ENCODE measurements at regions not wholly inside any gene's neighbourhood (a gene's known extent, or its start where the extent isn't known, plus 50 kb on each side); places are given as distances from the start of the nearest gene placed in this dataset.

DNA sequence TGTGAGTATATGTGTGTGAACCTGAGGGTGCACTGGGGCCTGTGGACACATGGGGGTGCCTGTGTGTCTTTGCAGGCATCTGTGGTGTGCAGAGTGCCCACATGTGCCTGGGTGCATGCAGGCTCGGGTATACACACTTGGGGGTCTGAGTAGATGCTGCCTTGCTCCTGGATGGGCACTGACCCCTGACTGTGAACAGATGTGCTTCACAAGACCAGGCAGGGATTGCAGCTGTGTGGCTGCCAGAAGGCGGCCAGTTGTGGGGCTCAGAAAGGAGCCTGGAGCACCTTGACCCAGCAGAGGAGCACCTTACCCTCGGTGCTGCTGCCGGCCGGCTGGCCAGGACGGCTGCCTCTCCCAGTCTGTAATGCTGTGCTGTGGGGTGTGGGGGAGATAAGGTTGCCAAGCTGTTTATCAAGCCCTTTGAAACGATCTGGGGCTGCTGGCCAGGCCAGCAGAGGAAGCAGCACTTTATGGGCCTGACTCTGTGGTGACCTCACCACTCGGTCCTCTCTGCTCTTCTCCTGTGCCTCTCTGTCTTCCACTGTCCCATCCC lies 55.5 kb upstream of the MRPS22 start:
- Mint-ChIP-seq H3K27me3 (ENCODE audit: low read depth) (no peaks in the 10 kb centered on the region), H3K9me3 (no peaks in the 10 kb centered on the region), H3K4me3 (no peak overlapping the region), H3K36me3 (ENCODE audit: low read depth) (no peaks in the 10 kb centered on the region), H3K4me1 (peaks cover 9% of the 10 kb centered on the region), H3K27ac (ENCODE audit: unreplicated experiment) (no peak overlapping the region)
- no peak for TF ChIP-seq CTCF (conservative IDR thresholded peaks at IDR 0.05)
- DNase-seq (ENCODE audit: low read depth, low spot score) = no peak

- no peaks in the 10 kb centered on the region for H3K36me3 Mint-ChIP-seq (ENCODE audit: low read depth)
- no peaks in the 10 kb centered on the region for H3K9me3 Mint-ChIP-seq
- H3K4me3 Mint-ChIP-seq = no peak overlapping the region
- no peaks in the 10 kb centered on the region for H3K27me3 Mint-ChIP-seq (ENCODE audit: low read depth)
- DNase-seq (ENCODE audit: low read depth, low spot score) = no peak
- no peak overlapping the region for H3K27ac Mint-ChIP-seq (ENCODE audit: unreplicated experiment)
- no peak for TF ChIP-seq CTCF (conservative IDR thresholded peaks at IDR 0.05)
- H3K4me1 Mint-ChIP-seq = peaks cover 9% of the 10 kb centered on the region
Observed at GRCh38 chr3:139289860-139290524, 53.8 kb upstream of the MRPS22 start.

GRCh38 chr3:139291276-139292051 lies 52.4 kb upstream of the MRPS22 start:
- Mint-ChIP-seq H3K4me3 (no peak overlapping the region), H3K27me3 (ENCODE audit: low read depth) (no peaks in the 10 kb centered on the region), H3K9me3 (no peaks in the 10 kb centered on the region), H3K4me1 (peaks cover 9% of the 10 kb centered on the region), H3K36me3 (ENCODE audit: low read depth) (no peaks in the 10 kb centered on the region), H3K27ac (ENCODE audit: unreplicated experiment) (peak overlapping the region; percentile 71)
- DNase-seq (ENCODE audit: low read depth, low spot score) = no peak
- no peak for TF ChIP-seq CTCF (conservative IDR thresholded peaks at IDR 0.05)

GRCh38 chr3:139292192-139292591 lies 51.6 kb upstream of the MRPS22 start:
- H3K9me3 Mint-ChIP-seq = no peaks in the 10 kb centered on the region
- no peaks in the 10 kb centered on the region for H3K36me3 Mint-ChIP-seq (ENCODE audit: low read depth)
- peak overlapping the region; percentile 70 for H3K27ac Mint-ChIP-seq (ENCODE audit: unreplicated experiment)
- TF ChIP-seq CTCF (conservative IDR thresholded peaks at IDR 0.05) = no peak
- H3K4me3 Mint-ChIP-seq = no peak overlapping the region
- no peaks in the 10 kb centered on the region for H3K27me3 Mint-ChIP-seq (ENCODE audit: low read depth)
- H3K4me1 Mint-ChIP-seq = peaks cover 9% of the 10 kb centered on the region
- DNase-seq (ENCODE audit: low read depth, low spot score) = no peak

DNA sequence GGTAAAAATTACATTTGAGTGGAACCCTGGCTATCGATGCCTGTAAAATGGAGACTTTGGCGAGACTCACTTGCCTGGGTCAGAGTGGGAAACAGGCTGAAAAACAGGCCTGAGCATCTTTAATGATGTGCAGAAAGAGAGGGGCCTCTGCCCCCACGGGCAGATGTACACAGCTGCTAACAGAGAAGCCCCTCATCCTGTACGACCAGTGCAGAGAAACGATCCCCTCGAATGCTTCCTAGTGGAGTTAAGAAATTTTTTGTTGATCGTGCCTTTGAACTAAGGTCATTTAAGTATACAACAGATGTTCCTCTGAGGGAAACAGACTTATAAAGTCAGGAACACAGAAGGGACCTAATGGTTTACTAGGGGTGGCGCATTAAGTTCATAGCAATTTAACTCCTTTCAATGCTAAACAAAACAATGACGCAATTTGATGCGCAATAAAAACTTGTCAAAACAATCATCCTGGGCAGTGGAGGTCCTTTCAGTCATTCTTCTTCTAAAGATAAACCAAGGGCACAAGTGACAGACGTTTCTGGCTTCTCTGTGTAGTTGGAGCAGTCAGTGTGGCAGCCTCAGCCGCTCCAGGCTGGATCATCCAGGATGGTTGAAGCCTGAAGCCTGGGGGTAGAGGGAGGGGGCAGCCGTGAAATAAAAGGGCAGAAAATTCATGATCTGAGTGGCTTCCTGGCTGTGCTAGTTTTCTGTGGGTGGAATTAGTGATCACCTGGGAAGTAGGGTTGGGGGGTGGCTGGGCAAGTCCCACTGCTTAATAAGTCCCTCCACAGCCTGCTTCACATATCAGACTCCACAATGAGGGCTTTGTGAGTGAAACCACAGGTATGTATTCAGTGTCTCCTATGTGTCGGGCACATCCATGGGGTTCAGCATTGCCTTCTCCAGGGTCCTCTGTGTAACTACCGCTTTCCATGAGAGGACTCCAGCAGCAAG lies 50.8 kb upstream of the MRPS22 start:
- H3K27ac Mint-ChIP-seq (ENCODE audit: unreplicated experiment) = no peak overlapping the region
- H3K4me1 Mint-ChIP-seq = peaks cover 9% of the 10 kb centered on the region
- no peak overlapping the region for H3K4me3 Mint-ChIP-seq
- no peaks in the 10 kb centered on the region for H3K36me3 Mint-ChIP-seq (ENCODE audit: low read depth)
- H3K9me3 Mint-ChIP-seq = no peaks in the 10 kb centered on the region
- no peak for DNase-seq (ENCODE audit: low read depth, low spot score)
- no peaks in the 10 kb centered on the region for H3K27me3 Mint-ChIP-seq (ENCODE audit: low read depth)
- TF ChIP-seq CTCF (conservative IDR thresholded peaks at IDR 0.05) = no peak

Measured in neural crest cell (in vitro differentiated cells).